ENCODE measurements at regions not wholly inside any gene's neighbourhood (a gene's known extent, or its start where the extent isn't known, plus 50 kb on each side); places are given as distances from the start of the nearest gene placed in this dataset.

- H3K9me3 ChIP-seq (ENCODE audit: control insufficient read depth, insufficient read depth, low read length): no peaks in the 10 kb centered on the region
- H3K4me1 ChIP-seq (ENCODE audit: control insufficient read depth, insufficient read depth, low read length): no peaks in the 10 kb centered on the region
- no peak overlapping the region for H3K4me3 ChIP-seq (ENCODE audit: low read depth, low read length)
- no peaks in the 10 kb centered on the region for H3K27me3 ChIP-seq (ENCODE audit: control insufficient read depth, insufficient read depth, low read length)
- H3K27ac ChIP-seq (ENCODE audit: low read depth, low read length): no peak overlapping the region
- DNase-seq (ENCODE audit: low read depth in 4 of 6, low spot score in 6 of 6): no peak
- H3K36me3 ChIP-seq (ENCODE audit: control insufficient read depth, insufficient read depth, low read length): no peaks in the 10 kb centered on the region
Observed at GRCh38 chrX:40320819-40321218, 223.1 kb upstream of the BCOR start.

GRCh38 chrX:40318801-40319200, 221.0 kb upstream of the BCOR start:
- Histone ChIP-seq H3K9me3 (ENCODE audit: control insufficient read depth, insufficient read depth, low read length) (no peaks in the 10 kb centered on the region), H3K4me1 (ENCODE audit: control insufficient read depth, insufficient read depth, low read length) (no peaks in the 10 kb centered on the region), H3K4me3 (ENCODE audit: low read depth, low read length) (no peak overlapping the region), H3K36me3 (ENCODE audit: control insufficient read depth, insufficient read depth, low read length) (no peaks in the 10 kb centered on the region), H3K27ac (ENCODE audit: low read depth, low read length) (no peak overlapping the region), H3K27me3 (ENCODE audit: control insufficient read depth, insufficient read depth, low read length) (no peaks in the 10 kb centered on the region)
- WGBS (ENCODE audit: insufficient coverage): 71% methylated on average over 3 of the region's 4 CpGs
- no peak for DNase-seq (ENCODE audit: low read depth in 4 of 6, low spot score in 6 of 6)

GRCh38 chrX:40318076-40318475, 220.3 kb upstream of the BCOR start:
- H3K27ac ChIP-seq (ENCODE audit: low read depth, low read length): no peak overlapping the region
- no peaks in the 10 kb centered on the region for H3K4me1 ChIP-seq (ENCODE audit: control insufficient read depth, insufficient read depth, low read length)
- no peak for DNase-seq (ENCODE audit: low read depth in 4 of 6, low spot score in 6 of 6)
- H3K27me3 ChIP-seq (ENCODE audit: control insufficient read depth, insufficient read depth, low read length): no peaks in the 10 kb centered on the region
- H3K9me3 ChIP-seq (ENCODE audit: control insufficient read depth, insufficient read depth, low read length): no peaks in the 10 kb centered on the region
- H3K36me3 ChIP-seq (ENCODE audit: control insufficient read depth, insufficient read depth, low read length): no peaks in the 10 kb centered on the region
- no peak overlapping the region for H3K4me3 ChIP-seq (ENCODE audit: low read depth, low read length)
- 70% methylated on average over 6 of the region's 6 CpGs for WGBS (ENCODE audit: insufficient coverage)

GRCh38 chrX:40316502-40316901, 218.7 kb upstream of the BCOR start:
- WGBS (ENCODE audit: insufficient coverage): 82% methylated on average over 4 of the region's 5 CpGs
- H3K4me1 ChIP-seq (ENCODE audit: control insufficient read depth, insufficient read depth, low read length): no peaks in the 10 kb centered on the region
- no peak for DNase-seq (ENCODE audit: low read depth in 4 of 6, low spot score in 6 of 6)
- no peak overlapping the region for H3K4me3 ChIP-seq (ENCODE audit: low read depth, low read length)
- no peaks in the 10 kb centered on the region for H3K36me3 ChIP-seq (ENCODE audit: control insufficient read depth, insufficient read depth, low read length)
- no peak overlapping the region for H3K27ac ChIP-seq (ENCODE audit: low read depth, low read length)
- H3K9me3 ChIP-seq (ENCODE audit: control insufficient read depth, insufficient read depth, low read length): no peaks in the 10 kb centered on the region
- no peaks in the 10 kb centered on the region for H3K27me3 ChIP-seq (ENCODE audit: control insufficient read depth, insufficient read depth, low read length)

GRCh38 chrX:40314070-40314469, 216.3 kb upstream of the BCOR start:
- no peak for DNase-seq (ENCODE audit: low read depth in 4 of 6, low spot score in 6 of 6)
- Histone ChIP-seq H3K9me3 (ENCODE audit: control insufficient read depth, insufficient read depth, low read length) (no peaks in the 10 kb centered on the region), H3K4me1 (ENCODE audit: control insufficient read depth, insufficient read depth, low read length) (no peaks in the 10 kb centered on the region), H3K27ac (ENCODE audit: low read depth, low read length) (no peak overlapping the region), H3K27me3 (ENCODE audit: control insufficient read depth, insufficient read depth, low read length) (no peaks in the 10 kb centered on the region), H3K4me3 (ENCODE audit: low read depth, low read length) (no peak overlapping the region), H3K36me3 (ENCODE audit: control insufficient read depth, insufficient read depth, low read length) (no peaks in the 10 kb centered on the region)
- 58% methylated on average over 3 of the region's 4 CpGs for WGBS (ENCODE audit: insufficient coverage)

GRCh38 chrX:40313269-40313668, 215.5 kb upstream of the BCOR start:
- H3K4me3 ChIP-seq (ENCODE audit: low read depth, low read length): no peak overlapping the region
- 83% methylated on average over 4 of the region's 4 CpGs for WGBS (ENCODE audit: insufficient coverage)

GRCh38 chrX:40310447-40310846, 212.7 kb upstream of the BCOR start:
- Histone ChIP-seq H3K27ac (ENCODE audit: low read depth, low read length) (no peak overlapping the region), H3K9me3 (ENCODE audit: control insufficient read depth, insufficient read depth, low read length) (no peaks in the 10 kb centered on the region), H3K36me3 (ENCODE audit: control insufficient read depth, insufficient read depth, low read length) (no peaks in the 10 kb centered on the region), H3K4me3 (ENCODE audit: low read depth, low read length) (no peak overlapping the region), H3K4me1 (ENCODE audit: control insufficient read depth, insufficient read depth, low read length) (no peaks in the 10 kb centered on the region), H3K27me3 (ENCODE audit: control insufficient read depth, insufficient read depth, low read length) (no peaks in the 10 kb centered on the region)
- no peak for DNase-seq (ENCODE audit: low read depth in 4 of 6, low spot score in 6 of 6)
- WGBS (ENCODE audit: insufficient coverage): 73% methylated on average over 2 of the region's 5 CpGs

More at GRCh38 chrX:40313269-40313668, 215.5 kb upstream of the BCOR start:
- Histone ChIP-seq H3K36me3 (ENCODE audit: control insufficient read depth, insufficient read depth, low read length) (no peaks in the 10 kb centered on the region), H3K27ac (ENCODE audit: low read depth, low read length) (no peak overlapping the region), H3K27me3 (ENCODE audit: control insufficient read depth, insufficient read depth, low read length) (no peaks in the 10 kb centered on the region), H3K9me3 (ENCODE audit: control insufficient read depth, insufficient read depth, low read length) (no peaks in the 10 kb centered on the region), H3K4me1 (ENCODE audit: control insufficient read depth, insufficient read depth, low read length) (no peaks in the 10 kb centered on the region)
- no peak for DNase-seq (ENCODE audit: low read depth in 4 of 6, low spot score in 6 of 6)

- H3K27ac ChIP-seq (ENCODE audit: low read depth, low read length): no peak overlapping the region
- H3K4me3 ChIP-seq (ENCODE audit: low read depth, low read length): no peak overlapping the region
- no peaks in the 10 kb centered on the region for H3K36me3 ChIP-seq (ENCODE audit: control insufficient read depth, insufficient read depth, low read length)
- no peak for DNase-seq (ENCODE audit: low read depth in 4 of 6, low spot score in 6 of 6)
- no peaks in the 10 kb centered on the region for H3K4me1 ChIP-seq (ENCODE audit: control insufficient read depth, insufficient read depth, low read length)
- WGBS (ENCODE audit: insufficient coverage): 77% methylated on average over 6 of the region's 7 CpGs
- no peaks in the 10 kb centered on the region for H3K27me3 ChIP-seq (ENCODE audit: control insufficient read depth, insufficient read depth, low read length)
- no peaks in the 10 kb centered on the region for H3K9me3 ChIP-seq (ENCODE audit: control insufficient read depth, insufficient read depth, low read length)
Observed at GRCh38 chrX:40310016-40310415, 212.3 kb upstream of the BCOR start.

GRCh38 chrX:40307871-40308270, 210.1 kb upstream of the BCOR start:
- no peaks in the 10 kb centered on the region for H3K36me3 ChIP-seq (ENCODE audit: control insufficient read depth, insufficient read depth, low read length)
- 82% methylated on average over 13 of the region's 13 CpGs for WGBS (ENCODE audit: insufficient coverage)
- DNase-seq (ENCODE audit: low read depth in 4 of 6, low spot score in 6 of 6): no peak
- no peak overlapping the region for H3K4me3 ChIP-seq (ENCODE audit: low read depth, low read length)
- no peaks in the 10 kb centered on the region for H3K4me1 ChIP-seq (ENCODE audit: control insufficient read depth, insufficient read depth, low read length)
- H3K27ac ChIP-seq (ENCODE audit: low read depth, low read length): no peak overlapping the region
- no peaks in the 10 kb centered on the region for H3K9me3 ChIP-seq (ENCODE audit: control insufficient read depth, insufficient read depth, low read length)
- H3K27me3 ChIP-seq (ENCODE audit: control insufficient read depth, insufficient read depth, low read length): no peaks in the 10 kb centered on the region

- H3K36me3 ChIP-seq (ENCODE audit: control insufficient read depth, insufficient read depth, low read length): no peaks in the 10 kb centered on the region
- no peak overlapping the region for H3K27ac ChIP-seq (ENCODE audit: low read depth, low read length)
- H3K9me3 ChIP-seq (ENCODE audit: control insufficient read depth, insufficient read depth, low read length): no peaks in the 10 kb centered on the region
- no peak for DNase-seq (ENCODE audit: low read depth in 4 of 6, low spot score in 6 of 6)
- WGBS (ENCODE audit: insufficient coverage): 33% methylated on average over 1 of the region's 2 CpGs
- peaks cover 3% of the 10 kb centered on the region for H3K4me1 ChIP-seq (ENCODE audit: control insufficient read depth, insufficient read depth, low read length)
- peaks cover 10% of the 10 kb centered on the region for H3K27me3 ChIP-seq (ENCODE audit: control insufficient read depth, insufficient read depth, low read length)
- no peak overlapping the region for H3K4me3 ChIP-seq (ENCODE audit: low read depth, low read length)
Observed at GRCh38 chrX:40304115-40304514, 206.4 kb upstream of the BCOR start.

All from spinal cord (tissue), 9 donors.